ENCODE measurements at regions not wholly inside any gene's neighbourhood (a gene's known extent, or its start where the extent isn't known, plus 50 kb on each side); places are given as distances from the start of the nearest gene placed in this dataset.
"Not testable (repeated sequence)": the region's sequence is repeated elsewhere in the genome, so short reads cannot be mapped to it uniquely, and the experiment has no call there.

- DNase-seq, result no peak
Measured at GRCh38 chr6:112464901-112465665, 118.0 kb downstream of the RFPL4B start.

GRCh38 chr6:112466373-112467151 lies 119.4 kb downstream of the RFPL4B start:
- no peak for DNase-seq

GRCh38 chr6:112468359-112468758 lies 121.2 kb downstream of the RFPL4B start:
- no peak for DNase-seq

- DNase-seq, result no peak
Measured at GRCh38 chr6:112469306-112469705, 122.2 kb downstream of the RFPL4B start.

- no peak for DNase-seq
Measured at GRCh38 chr6:112470376-112470775, 123.2 kb downstream of the RFPL4B start.

GRCh38 chr6:112470950-112471349 lies 123.8 kb downstream of the RFPL4B start:
- no peak for DNase-seq

- no peak for DNase-seq
Measured at GRCh38 chr6:112475083-112475482, 128.0 kb downstream of the RFPL4B start.

- DNase-seq, result no peak
Measured at GRCh38 chr6:112477125-112477524, 130.0 kb downstream of the RFPL4B start.

- DNase-seq, result no peak
Measured at GRCh38 chr6:112478036-112478435, 130.9 kb downstream of the RFPL4B start.

- DNase-seq, result not testable (repeated sequence)
Measured at GRCh38 chr6:112479975-112480374, 132.8 kb downstream of the RFPL4B start.

GRCh38 chr6:112480553-112480952 lies 133.4 kb downstream of the RFPL4B start:
- DNase-seq, result no peak

GRCh38 chr6:112481211-112481610 lies 134.1 kb downstream of the RFPL4B start:
- no peak for DNase-seq

- no peak for DNase-seq
Measured at GRCh38 chr6:112482373-112482772, 135.2 kb downstream of the RFPL4B start.

GRCh38 chr6:112485120-112485826 lies 138.1 kb downstream of the RFPL4B start:
- no peak for DNase-seq

GRCh38 chr6:112485827-112486212 lies 138.7 kb downstream of the RFPL4B start:
- DNase-seq, result no peak

- DNase-seq, result no peak
Measured at GRCh38 chr6:112486454-112486853, 139.3 kb downstream of the RFPL4B start.

- DNase-seq, result no peak
Measured at GRCh38 chr6:112488238-112488637, 141.1 kb downstream of the RFPL4B start.

- DNase-seq, result peak in 5 of 14 donors; percentile 2 to 15 (median 3)
Measured at GRCh38 chr6:112501705-112502104, 154.6 kb downstream of the RFPL4B start.

- no peak for DNase-seq
Measured at GRCh38 chr6:112502351-112503090, 155.4 kb downstream of the RFPL4B start.

- peak in 11 of 14 donors; percentile 2 to 42 (median 15) for DNase-seq
Measured at GRCh38 chr6:112503091-112503596, 156.0 kb downstream of the RFPL4B start.

GRCh38 chr6:112504621-112505020 lies 157.5 kb downstream of the RFPL4B start:
- no peak for DNase-seq

GRCh38 chr6:112511441-112511840 lies 164.3 kb downstream of the RFPL4B start:
- DNase-seq, result no peak

All from C1 segment of cervical spinal cord (tissue), 14 donors.